ENCODE measurements at regions not wholly inside any gene's neighbourhood (a gene's known extent, or its start where the extent isn't known, plus 50 kb on each side); places are given as distances from the start of the nearest gene placed in this dataset.

DNA sequence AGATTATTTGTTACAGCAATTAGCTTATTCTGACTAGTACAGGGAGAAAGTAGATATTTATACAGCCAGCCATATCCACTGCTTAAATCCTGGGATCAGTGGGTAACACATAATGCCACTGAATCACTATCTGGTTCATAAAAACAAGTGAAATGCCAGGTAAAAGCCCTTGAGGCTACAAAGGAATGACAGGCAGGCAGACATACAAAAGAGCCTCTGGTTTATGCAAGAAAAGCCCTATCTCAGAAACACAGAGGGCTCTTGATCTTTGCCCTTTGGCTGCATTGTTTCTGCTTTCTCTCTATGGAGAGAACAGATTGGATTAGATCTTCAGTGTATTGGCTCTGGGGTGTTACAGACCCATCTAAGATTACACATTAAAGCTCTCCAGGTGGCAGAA is 115.4 kb upstream of the GADL1 start:
- Histone ChIP-seq H3K36me3 (ENCODE audit: control insufficient read depth, insufficient read depth, low read length) (no peaks in the 10 kb centered on the region), H3K27me3 (replicated peaks; ENCODE audit: control insufficient read depth, insufficient read depth, low read length) (no peaks in the 10 kb centered on the region), H3K4me1 (peaks cover 25% of the 10 kb centered on the region), H3K9me3 (0 out of 2 replicates have a peak, but pooled peaks cover 3% of the 10 kb centered on the region), H3K4me3 (ENCODE audit: low read depth, low read length) (no peak overlapping the region)
- peak overlapping the region; percentile 67 for H3K27ac Mint-ChIP-seq (ENCODE audit: unreplicated experiment)
- BruUV-seq (replicated peaks) = no TSS peak
- no peaks in the 10 kb centered on the region for H3K36me3 Mint-ChIP-seq (ENCODE audit: insufficient read depth, unreplicated experiment)
- H3K27me3 Mint-ChIP-seq (ENCODE audit: insufficient read depth, unreplicated experiment) = no peaks in the 10 kb centered on the region
- no peak overlapping the region for H3K4me3 Mint-ChIP-seq (ENCODE audit: unreplicated experiment)
- ChIA-PET CTCF (interaction anchor here (1.4 kb wide), 1 partner anchor 76 kb away, joined by 7 read pairs; no protein-coding TSS in a partner anchor), POLR2A (no interaction called here)
- DNase-seq = peak; percentile 55 to 66
- peaks cover 19% of the 10 kb centered on the region for H3K9me3 Mint-ChIP-seq (ENCODE audit: unreplicated experiment)
- H3K4me1 Mint-ChIP-seq (ENCODE audit: low read depth, unreplicated experiment) = peaks cover 33% of the 10 kb centered on the region
- intact Hi-C loops (cut with micrococcal nuclease; ENCODE audit: unreplicated experiment) = loop anchor here (1.0 to 2.0 kb wide), 5 partner anchors 31 to 231 kb away; no protein-coding TSS in a partner anchor
- TF ChIP-seq, protein P1, sequence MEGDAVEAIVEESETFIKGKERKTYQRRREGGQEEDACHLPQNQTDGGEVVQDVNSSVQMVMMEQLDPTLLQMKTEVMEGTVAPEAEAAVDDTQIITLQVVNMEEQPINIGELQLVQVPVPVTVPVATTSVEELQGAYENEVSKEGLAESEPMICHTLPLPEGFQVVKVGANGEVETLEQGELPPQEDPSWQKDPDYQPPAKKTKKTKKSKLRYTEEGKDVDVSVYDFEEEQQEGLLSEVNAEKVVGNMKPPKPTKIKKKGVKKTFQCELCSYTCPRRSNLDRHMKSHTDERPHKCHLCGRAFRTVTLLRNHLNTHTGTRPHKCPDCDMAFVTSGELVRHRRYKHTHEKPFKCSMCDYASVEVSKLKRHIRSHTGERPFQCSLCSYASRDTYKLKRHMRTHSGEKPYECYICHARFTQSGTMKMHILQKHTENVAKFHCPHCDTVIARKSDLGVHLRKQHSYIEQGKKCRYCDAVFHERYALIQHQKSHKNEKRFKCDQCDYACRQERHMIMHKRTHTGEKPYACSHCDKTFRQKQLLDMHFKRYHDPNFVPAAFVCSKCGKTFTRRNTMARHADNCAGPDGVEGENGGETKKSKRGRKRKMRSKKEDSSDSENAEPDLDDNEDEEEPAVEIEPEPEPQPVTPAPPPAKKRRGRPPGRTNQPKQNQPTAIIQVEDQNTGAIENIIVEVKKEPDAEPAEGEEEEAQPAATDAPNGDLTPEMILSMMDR (IDR thresholded peaks at IDR 0.05; ENCODE audit: insufficient read depth in 1 of 2, low read depth in 1 of 2, low read length in 1 of 2, severe bottlenecking in 1 of 2, unreplicated experiment in 1 of 2) = no peak

DNA sequence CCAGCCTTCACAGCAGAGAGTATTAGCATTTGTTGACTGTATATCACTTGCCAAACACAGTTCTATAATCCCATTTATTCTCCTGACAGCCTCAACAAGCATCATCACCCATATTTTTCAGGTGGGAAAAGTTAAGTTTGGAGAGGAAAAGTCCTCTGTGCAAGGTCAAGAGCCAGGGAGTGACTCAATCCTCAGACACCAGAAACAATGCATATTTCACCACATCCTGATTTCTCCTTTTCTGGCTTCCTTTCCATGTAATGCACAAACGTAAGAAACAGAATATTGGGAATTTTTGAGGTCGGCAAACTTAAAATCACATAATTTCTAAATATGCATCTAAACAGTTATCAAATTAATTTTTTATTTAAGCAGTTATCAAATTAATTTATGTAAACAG is 116.0 kb upstream of the GADL1 start:
- intact Hi-C loops (cut with micrococcal nuclease; ENCODE audit: unreplicated experiment) = loop anchor here (1.0 to 2.0 kb wide), 5 partner anchors 30 to 231 kb away; no protein-coding TSS in a partner anchor
- no peak overlapping the region for H3K4me3 ChIP-seq (ENCODE audit: low read depth, low read length)
- ChIA-PET POLR2A (no interaction called here), CTCF (interaction anchor here (1.4 kb wide), 1 partner anchor 76 kb away, joined by 7 read pairs; no protein-coding TSS in a partner anchor)
- Mint-ChIP-seq H3K27me3 (ENCODE audit: insufficient read depth, unreplicated experiment) (no peaks in the 10 kb centered on the region), H3K4me3 (ENCODE audit: unreplicated experiment) (no peak overlapping the region), H3K27ac (ENCODE audit: unreplicated experiment) (peak overlapping the region; percentile 67), H3K4me1 (ENCODE audit: low read depth, unreplicated experiment) (peaks cover 33% of the 10 kb centered on the region), H3K9me3 (ENCODE audit: unreplicated experiment) (peaks cover 19% of the 10 kb centered on the region), H3K36me3 (ENCODE audit: insufficient read depth, unreplicated experiment) (no peaks in the 10 kb centered on the region)
- peaks cover 25% of the 10 kb centered on the region for H3K4me1 ChIP-seq
- TF ChIP-seq, protein P1 (IDR thresholded peaks at IDR 0.05; ENCODE audit: insufficient read depth in 1 of 2, low read depth in 1 of 2, low read length in 1 of 2, severe bottlenecking in 1 of 2, unreplicated experiment in 1 of 2) = no peak
- no peaks in the 10 kb centered on the region for H3K36me3 ChIP-seq (ENCODE audit: control insufficient read depth, insufficient read depth, low read length)
- 0 out of 2 replicates have a peak, but pooled peaks cover 3% of the 10 kb centered on the region for H3K9me3 ChIP-seq
- BruUV-seq (replicated peaks) = no TSS peak
- no peak for DNase-seq
- no peaks in the 10 kb centered on the region for H3K27me3 ChIP-seq (replicated peaks; ENCODE audit: control insufficient read depth, insufficient read depth, low read length)

DNA sequence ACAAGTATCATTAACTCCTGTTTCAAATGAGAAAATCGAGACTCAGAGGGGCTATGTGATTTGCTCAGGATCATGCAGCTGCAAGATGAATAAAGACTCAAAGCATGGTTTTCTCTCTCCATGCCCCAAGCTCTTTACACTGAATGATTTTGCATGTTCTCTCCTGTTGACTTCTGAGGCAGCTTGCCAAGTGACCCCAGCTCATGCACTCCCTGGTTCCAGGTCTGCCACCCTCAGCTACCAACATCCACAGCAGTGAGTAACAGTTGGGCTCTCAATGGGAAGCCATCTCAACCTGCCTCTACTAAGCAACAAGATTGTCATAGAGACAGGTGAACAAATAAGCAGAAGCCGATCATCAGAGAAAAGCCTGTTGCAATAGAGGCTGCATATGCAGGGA is 116.9 kb upstream of the GADL1 start:
- Mint-ChIP-seq H3K27me3 (ENCODE audit: insufficient read depth, unreplicated experiment) (no peaks in the 10 kb centered on the region), H3K9me3 (ENCODE audit: unreplicated experiment) (peaks cover 19% of the 10 kb centered on the region), H3K4me1 (ENCODE audit: low read depth, unreplicated experiment) (peaks cover 36% of the 10 kb centered on the region), H3K36me3 (ENCODE audit: insufficient read depth, unreplicated experiment) (no peaks in the 10 kb centered on the region), H3K27ac (ENCODE audit: unreplicated experiment) (peak overlapping the region; percentile 11), H3K4me3 (ENCODE audit: unreplicated experiment) (no peak overlapping the region)
- no peak for DNase-seq
- BruUV-seq (replicated peaks) = no TSS peak
- no peaks in the 10 kb centered on the region for H3K36me3 ChIP-seq (ENCODE audit: control insufficient read depth, insufficient read depth, low read length)
- ChIA-PET POLR2A (no interaction called here), CTCF (no interaction called here)
- TF ChIP-seq, protein P1 (IDR thresholded peaks at IDR 0.05; ENCODE audit: insufficient read depth in 1 of 2, low read depth in 1 of 2, low read length in 1 of 2, severe bottlenecking in 1 of 2, unreplicated experiment in 1 of 2) = no peak
- intact Hi-C loops (cut with micrococcal nuclease; ENCODE audit: unreplicated experiment) = loop anchor here (2.0 kb wide), 1 partner anchor 29 kb away; no protein-coding TSS in a partner anchor
- peaks cover 25% of the 10 kb centered on the region for H3K4me1 ChIP-seq
- H3K27me3 ChIP-seq (replicated peaks; ENCODE audit: control insufficient read depth, insufficient read depth, low read length) = no peaks in the 10 kb centered on the region
- H3K9me3 ChIP-seq = 0 out of 2 replicates have a peak, but pooled peaks cover 3% of the 10 kb centered on the region
- H3K4me3 ChIP-seq (ENCODE audit: low read depth, low read length) = no peak overlapping the region
